ENCODE measurements at regions not wholly inside any gene's neighbourhood (a gene's known extent, or its start where the extent isn't known, plus 50 kb on each side); places are given as distances from the start of the nearest gene placed in this dataset.

DNA sequence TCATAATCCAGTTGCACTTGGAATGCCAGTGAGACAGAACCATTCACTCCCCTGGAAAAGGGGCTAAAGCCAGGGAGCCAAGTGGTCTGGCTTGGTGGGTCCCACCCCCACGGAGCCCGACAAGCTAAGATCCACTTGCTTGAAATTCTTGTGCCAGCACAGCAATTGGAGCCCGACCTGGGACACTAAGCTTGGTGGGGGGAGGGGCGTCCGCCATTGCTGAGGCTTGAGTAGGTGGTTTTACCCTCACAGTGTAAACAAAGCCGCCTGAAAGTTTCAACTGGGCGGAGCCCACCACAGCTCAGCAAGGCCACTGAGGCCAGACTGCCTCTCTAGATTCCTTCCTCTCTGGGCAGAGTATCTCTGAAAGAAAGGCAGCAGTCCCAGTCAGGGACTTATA lies 200.7 kb upstream of the NPSR1 start:
- H3K4me3 ChIP-seq (ENCODE audit: low read depth, low read length): no peak overlapping the region
- no peak for DNase-seq (ENCODE audit: low read depth)
- TF ChIP-seq, protein P1, sequence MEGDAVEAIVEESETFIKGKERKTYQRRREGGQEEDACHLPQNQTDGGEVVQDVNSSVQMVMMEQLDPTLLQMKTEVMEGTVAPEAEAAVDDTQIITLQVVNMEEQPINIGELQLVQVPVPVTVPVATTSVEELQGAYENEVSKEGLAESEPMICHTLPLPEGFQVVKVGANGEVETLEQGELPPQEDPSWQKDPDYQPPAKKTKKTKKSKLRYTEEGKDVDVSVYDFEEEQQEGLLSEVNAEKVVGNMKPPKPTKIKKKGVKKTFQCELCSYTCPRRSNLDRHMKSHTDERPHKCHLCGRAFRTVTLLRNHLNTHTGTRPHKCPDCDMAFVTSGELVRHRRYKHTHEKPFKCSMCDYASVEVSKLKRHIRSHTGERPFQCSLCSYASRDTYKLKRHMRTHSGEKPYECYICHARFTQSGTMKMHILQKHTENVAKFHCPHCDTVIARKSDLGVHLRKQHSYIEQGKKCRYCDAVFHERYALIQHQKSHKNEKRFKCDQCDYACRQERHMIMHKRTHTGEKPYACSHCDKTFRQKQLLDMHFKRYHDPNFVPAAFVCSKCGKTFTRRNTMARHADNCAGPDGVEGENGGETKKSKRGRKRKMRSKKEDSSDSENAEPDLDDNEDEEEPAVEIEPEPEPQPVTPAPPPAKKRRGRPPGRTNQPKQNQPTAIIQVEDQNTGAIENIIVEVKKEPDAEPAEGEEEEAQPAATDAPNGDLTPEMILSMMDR (IDR thresholded peaks at IDR 0.05; ENCODE audit: insufficient read depth, low read depth, low read length, missing control alignments): no peak

DNA sequence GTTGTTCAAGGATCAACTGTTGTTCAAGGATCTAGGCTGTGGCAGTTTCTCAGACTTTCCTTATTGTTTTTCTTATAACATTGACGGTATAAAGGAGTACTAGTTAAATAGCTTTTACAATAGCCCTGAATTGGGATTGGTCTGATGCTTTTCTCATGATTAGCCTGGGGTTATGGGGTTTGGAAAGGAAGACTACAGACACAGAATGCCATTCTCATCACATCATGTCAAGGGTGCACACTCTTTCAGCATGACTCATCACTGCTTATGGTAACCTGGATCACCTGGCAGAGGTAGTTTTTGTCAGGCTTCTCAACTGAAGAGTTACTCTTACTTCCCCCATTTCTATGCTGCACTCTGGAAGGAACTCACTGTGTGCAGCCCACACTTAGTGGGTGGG lies 194.2 kb upstream of the NPSR1 start:
- no peak overlapping the region for H3K4me3 ChIP-seq (ENCODE audit: low read depth, low read length)
- no peak for DNase-seq (ENCODE audit: low read depth)
- TF ChIP-seq, protein P1 (IDR thresholded peaks at IDR 0.05; ENCODE audit: insufficient read depth, low read depth, low read length, missing control alignments): no peak

DNA sequence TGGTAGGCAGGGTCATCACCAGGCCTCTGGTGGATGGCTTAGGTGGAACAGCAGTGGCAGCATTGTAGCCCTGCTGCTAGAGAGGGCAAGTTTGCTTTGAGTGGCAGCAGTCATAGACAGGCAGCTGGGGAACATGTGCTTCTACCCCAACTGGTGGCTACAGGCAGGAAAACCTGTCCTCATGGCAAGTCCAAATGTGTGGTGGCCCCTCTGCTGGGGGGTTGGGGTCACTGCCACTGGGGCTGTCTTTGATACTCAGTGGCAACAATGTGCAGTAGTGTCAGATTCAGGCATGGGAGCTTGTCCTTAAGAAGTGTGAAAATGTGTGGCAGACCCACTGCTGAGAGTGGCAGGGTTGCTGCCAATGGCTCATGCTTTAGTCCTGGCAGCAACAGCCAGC lies 186.2 kb upstream of the NPSR1 start:
- H3K4me3 ChIP-seq (ENCODE audit: low read depth, low read length): no peak overlapping the region
- DNase-seq (ENCODE audit: low read depth): no peak
- TF ChIP-seq, protein P1 (IDR thresholded peaks at IDR 0.05; ENCODE audit: insufficient read depth, low read depth, low read length, missing control alignments): no peak

DNA sequence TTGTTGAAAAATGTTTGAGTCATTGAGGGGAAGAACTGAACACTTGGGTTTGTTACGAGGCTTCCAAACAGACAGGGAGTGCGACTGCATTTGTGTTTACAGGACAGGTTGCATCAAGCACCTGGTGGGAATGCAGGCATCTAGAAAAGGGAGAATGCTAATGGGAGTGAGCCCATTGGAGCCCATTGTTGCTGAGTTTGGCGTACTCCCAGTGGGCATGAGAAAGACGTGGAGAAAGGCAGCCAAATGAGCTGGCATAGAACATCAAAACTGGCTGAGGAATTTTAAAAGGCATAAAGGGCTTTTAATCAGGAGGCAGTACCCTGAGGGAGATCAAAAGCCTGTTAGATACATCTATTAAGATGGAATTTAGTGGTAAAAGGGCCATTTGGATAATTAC lies 171.6 kb upstream of the NPSR1 start:
- no peak overlapping the region for H3K4me3 ChIP-seq (ENCODE audit: low read depth, low read length)
- TF ChIP-seq, protein P1 (IDR thresholded peaks at IDR 0.05; ENCODE audit: insufficient read depth, low read depth, low read length, missing control alignments): no peak
- DNase-seq (ENCODE audit: low read depth): no peak

DNA sequence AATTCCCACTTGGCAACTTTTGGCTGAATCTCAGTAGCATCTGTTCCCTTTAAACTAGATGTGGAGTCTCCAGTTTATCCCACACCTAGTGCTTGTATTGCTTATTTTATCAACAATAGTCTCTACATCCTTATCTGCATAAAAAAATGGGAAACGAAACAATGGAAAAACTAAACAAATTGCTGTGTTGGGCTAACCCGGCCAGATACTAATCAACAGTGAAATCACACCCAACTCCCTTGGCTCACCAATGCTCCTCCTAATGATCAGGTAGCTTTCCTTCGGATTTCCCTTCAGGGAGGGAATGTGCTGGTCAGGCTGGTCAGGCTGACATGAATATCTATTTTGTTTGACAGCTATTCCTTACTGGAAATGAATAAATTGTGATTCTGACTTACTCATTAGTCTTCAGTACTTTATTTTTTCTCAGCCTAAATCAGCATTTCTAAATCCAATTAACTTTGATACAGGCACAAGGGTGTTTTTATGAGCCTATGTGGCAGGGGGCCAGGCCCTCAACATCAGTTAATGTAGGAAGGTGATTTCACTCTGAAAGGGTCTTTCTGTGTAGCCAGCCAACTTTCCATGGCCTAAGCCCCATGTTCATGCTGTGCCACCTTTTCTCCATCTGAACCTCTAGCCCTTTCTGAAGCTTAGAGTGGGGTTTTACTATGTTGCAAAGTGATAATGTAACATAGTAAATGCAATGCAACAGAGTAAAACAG lies 170.5 kb upstream of the NPSR1 start:
- H3K4me3 ChIP-seq (ENCODE audit: low read depth, low read length): no peak overlapping the region
- TF ChIP-seq, protein P1 (IDR thresholded peaks at IDR 0.05; ENCODE audit: insufficient read depth, low read depth, low read length, missing control alignments): no peak
- no peak for DNase-seq (ENCODE audit: low read depth)

DNA sequence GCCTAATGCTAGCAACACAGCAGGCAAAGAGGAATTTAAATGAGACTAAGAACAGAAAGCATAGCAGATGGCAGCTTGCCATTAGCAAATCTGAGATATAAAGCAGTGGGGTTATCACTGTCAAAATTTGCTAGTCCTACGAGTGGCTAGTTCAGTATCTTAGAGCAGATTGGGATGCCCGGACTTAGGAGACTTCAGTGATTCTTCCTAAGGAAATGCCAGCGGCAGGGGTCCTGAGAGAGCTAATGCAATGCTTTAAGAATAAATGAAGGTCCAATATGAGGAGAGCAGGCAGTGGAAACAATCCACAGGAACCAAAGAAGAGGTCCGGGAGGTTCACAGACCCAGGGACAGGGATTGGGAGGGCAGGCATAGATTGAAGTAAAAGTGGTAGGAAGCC lies 169.3 kb upstream of the NPSR1 start:
- DNase-seq (ENCODE audit: low read depth): no peak
- TF ChIP-seq, protein P1 (IDR thresholded peaks at IDR 0.05; ENCODE audit: insufficient read depth, low read depth, low read length, missing control alignments): no peak
- H3K4me3 ChIP-seq (ENCODE audit: low read depth, low read length): no peak overlapping the region

DNA sequence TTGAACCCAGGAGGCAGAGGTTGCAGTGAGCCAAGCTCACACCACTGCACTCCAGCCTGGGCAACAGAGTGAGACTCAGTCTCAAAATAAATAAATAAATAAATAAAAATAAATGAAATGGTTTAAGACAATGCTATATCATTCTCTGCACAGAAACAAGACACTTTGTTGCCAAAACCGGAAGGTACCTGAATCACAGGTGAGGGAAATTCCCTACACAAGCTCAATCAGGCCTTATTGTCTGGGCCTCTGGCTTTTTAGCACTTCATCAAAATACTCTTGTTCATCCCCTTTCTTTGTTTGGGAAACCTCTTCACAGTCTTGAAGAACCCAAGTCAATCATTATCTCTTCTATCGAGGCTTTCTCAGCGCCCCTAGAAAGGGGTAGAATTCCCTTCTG lies 166.1 kb upstream of the NPSR1 start:
- H3K4me3 ChIP-seq (ENCODE audit: low read depth, low read length): no peak overlapping the region
- no peak for DNase-seq (ENCODE audit: low read depth)
- TF ChIP-seq, protein P1 (IDR thresholded peaks at IDR 0.05; ENCODE audit: insufficient read depth, low read depth, low read length, missing control alignments): no peak

Measured in GM12865 (cell line).